DOHH2 (cell line): ENCODE measurements at regions not wholly inside any gene's neighbourhood (a gene's known extent, or its start where the extent isn't known, plus 50 kb on each side); places are given as distances from the start of the nearest gene placed in this dataset.

Source experiments
- H3F3A ChIP-seq: fragments of 200-600 bp; sonication (generic), shearing (Covaris generic); 2 replicates; pipeline ENCODE4 v1.6.0; 2016; ENCODE audit warnings: antibody characterized with exemption, mild to moderate bottlenecking; ENCODE audit not compliant: control insufficient read depth, insufficient read depth
- H3K27ac ChIP-seq: fragments of 200-600 bp; sonication (generic); 2 replicates; pipeline ENCODE4 v1.5.1; 2014; ENCODE audit warnings: low read depth, mild to moderate bottlenecking, low read length, moderate library complexity
- H3K27me3 ChIP-seq: fragments of 200-600 bp; sonication (generic); 2 replicates; pipeline ENCODE4 v1.6.1; 2014; ENCODE audit warnings: mild to moderate bottlenecking, low read length, mixed read lengths; ENCODE audit not compliant: control insufficient read depth
- H3K36me3 ChIP-seq: fragments of 200-600 bp; sonication (generic); 2 replicates; pipeline ENCODE4 v1.6.1; 2014; ENCODE audit warnings: mild to moderate bottlenecking, low read length, moderate library complexity, mixed read lengths; ENCODE audit not compliant: control insufficient read depth
- H3K4me1 ChIP-seq: fragments of 200-600 bp; sonication (generic); 2 replicates; pipeline ENCODE4 v1.6.1; 2014; ENCODE audit warnings: mild to moderate bottlenecking, low read length, mixed read lengths; ENCODE audit not compliant: control insufficient read depth
- H3K4me2 ChIP-seq: fragments of 200-600 bp; sonication (generic); 2 replicates; pipeline ENCODE4 v1.6.0; 2014; ENCODE audit warnings: mild to moderate bottlenecking, low read length, moderate library complexity
- H3K4me3 ChIP-seq: fragments of 200-600 bp; sonication (generic); 2 replicates; pipeline ENCODE4 v1.5.1; 2014; ENCODE audit warnings: mild to moderate bottlenecking, low read length, mixed read lengths
- H3K79me2 ChIP-seq: fragments of 200-600 bp; sonication (generic); 2 replicates; pipeline ENCODE4 v1.6.1; 2014; ENCODE audit warnings: mild to moderate bottlenecking, low read length, mixed read lengths; ENCODE audit not compliant: control insufficient read depth
- H3K9me2 ChIP-seq: fragments of 200-600 bp; sonication (generic); replicated peaks from 2 replicates; pipeline ENCODE4 v1.6.1; 2014; ENCODE audit warnings: mild to moderate bottlenecking, low read length, mixed read lengths; ENCODE audit not compliant: control insufficient read depth
- H3K9me3 ChIP-seq: fragments of 200-600 bp; sonication (generic); 2 replicates; pipeline ENCODE4 v1.6.1; 2014; ENCODE audit warnings: antibody characterized with exemption, low read length, mixed read lengths; ENCODE audit not compliant: control insufficient read depth, insufficient read depth
- H4K20me1 ChIP-seq: fragments of 200-600 bp; sonication (generic); 2 replicates; pipeline ENCODE4 v1.6.0; 2014; ENCODE audit warnings: low read depth, mild to moderate bottlenecking, antibody characterized with exemption, low read length, moderate library complexity; ENCODE audit not compliant: control insufficient read depth, insufficient read depth
- CTCF ChIP-seq: fragments of 200-600 bp; sonication (generic); IDR thresholded peaks from one replicate; pipeline ENCODE4 v1.5.1; 2014; ENCODE audit warnings: antibody characterized with exemption, mild to moderate bottlenecking, low read depth, low read length; ENCODE audit not compliant: poor library complexity, severe bottlenecking
- EZH2phosphoT487 ChIP-seq: fragments of 200-600 bp; sonication (generic); IDR thresholded peaks from 2 replicates; pipeline ENCODE4 v1.6.1; 2017; ENCODE audit warnings: borderline replicate concordance, mild to moderate bottlenecking, antibody characterized with exemption, low read length, moderate library complexity, mixed read lengths

GRCh38 chr13:97133955-97134354 is 88.2 kb upstream of the MBNL2 start:
- TF ChIP-seq CTCF (no peak), EZH2phosphoT487 (no peak)
- H3K27ac ChIP-seq, result no peak overlapping the region
- no peaks in the 10 kb centered on the region for H3K9me3 ChIP-seq
- H3F3A ChIP-seq, result no peaks in the 10 kb centered on the region
- no peak overlapping the region for H3K4me3 ChIP-seq
- H3K4me2 ChIP-seq, result no peak overlapping the region
- no peaks in the 10 kb centered on the region for H3K27me3 ChIP-seq
- no peaks in the 10 kb centered on the region for H3K36me3 ChIP-seq
- no peaks in the 10 kb centered on the region for H3K9me2 ChIP-seq
- no peaks in the 10 kb centered on the region for H4K20me1 ChIP-seq
- H3K79me2 ChIP-seq, result no peaks in the 10 kb centered on the region
- no peaks in the 10 kb centered on the region for H3K4me1 ChIP-seq

DNA sequence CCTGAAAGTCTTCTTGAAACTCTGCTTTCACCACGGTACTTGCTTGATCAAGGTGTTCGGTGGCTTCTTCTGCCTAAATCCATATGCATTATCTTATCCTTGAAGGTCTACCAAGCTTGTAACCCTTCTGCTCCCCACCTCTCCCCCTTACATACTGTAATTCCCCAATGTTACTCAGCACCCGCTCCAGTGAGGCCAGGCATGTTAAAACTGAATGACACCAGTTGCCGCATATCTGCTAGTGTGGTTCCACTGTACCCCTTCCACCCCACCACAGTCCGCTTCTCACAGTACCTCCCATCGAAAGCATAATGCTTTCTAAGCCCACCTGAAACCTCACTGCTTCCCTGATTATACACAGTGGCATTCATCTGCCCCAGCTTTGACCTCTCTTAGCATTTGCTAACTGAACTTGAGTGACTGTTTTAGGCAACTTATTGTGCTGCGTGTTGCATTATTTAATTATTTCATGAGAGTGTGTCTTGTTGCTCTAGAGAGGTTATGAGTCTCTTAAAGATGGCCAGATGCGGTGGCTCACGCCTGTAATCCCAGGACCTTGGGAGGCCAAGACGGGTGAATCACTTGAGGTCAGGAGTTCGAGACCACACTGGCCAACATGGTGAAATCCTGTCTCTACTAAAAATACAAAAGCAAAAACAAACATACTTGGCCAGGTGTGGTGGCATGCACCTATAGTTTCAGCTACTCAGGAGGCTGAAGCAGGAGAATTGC is 87.6 kb upstream of the MBNL2 start:
- TF ChIP-seq CTCF, result no peak
- TF ChIP-seq EZH2phosphoT487, result no peak
- Histone ChIP-seq H3K4me1 (no peaks in the 10 kb centered on the region), H3K27ac (no peak overlapping the region), H3K36me3 (no peaks in the 10 kb centered on the region), H3K4me3 (no peak overlapping the region), H4K20me1 (no peaks in the 10 kb centered on the region), H3K9me3 (no peaks in the 10 kb centered on the region), H3K79me2 (no peaks in the 10 kb centered on the region), H3K27me3 (no peaks in the 10 kb centered on the region), H3F3A (no peaks in the 10 kb centered on the region), H3K4me2 (no peak overlapping the region), H3K9me2 (no peaks in the 10 kb centered on the region)

DNA sequence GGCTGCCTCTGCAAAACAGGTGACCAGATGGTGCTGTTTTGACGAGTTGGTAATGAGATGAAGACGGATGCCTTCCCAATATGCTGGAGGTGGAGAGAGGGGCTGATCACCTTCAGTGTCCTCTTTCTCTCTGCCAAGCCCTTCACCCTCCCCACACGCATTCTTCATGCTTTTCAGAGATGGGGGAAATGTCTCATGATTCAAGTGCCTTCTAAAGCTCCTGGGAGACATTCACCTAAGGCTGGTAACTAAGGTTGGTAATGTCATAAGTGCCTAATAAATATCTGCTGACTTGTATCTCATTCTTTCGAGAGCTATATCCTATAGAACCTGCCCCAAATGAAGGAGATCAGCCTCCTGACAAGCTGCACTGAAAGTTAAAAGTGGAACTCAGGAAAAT is 86.2 kb upstream of the MBNL2 start:
- Histone ChIP-seq H3K27ac (no peak overlapping the region), H3K9me2 (no peaks in the 10 kb centered on the region), H3K9me3 (no peaks in the 10 kb centered on the region), H3K4me3 (no peak overlapping the region), H3F3A (no peaks in the 10 kb centered on the region), H3K4me2 (no peak overlapping the region), H3K27me3 (no peaks in the 10 kb centered on the region), H3K79me2 (no peaks in the 10 kb centered on the region), H3K36me3 (no peaks in the 10 kb centered on the region), H3K4me1 (no peaks in the 10 kb centered on the region), H4K20me1 (no peaks in the 10 kb centered on the region)
- no peak for TF ChIP-seq CTCF
